OCI-LY7 (cell line): ENCODE measurements at regions not wholly inside any gene's neighbourhood (a gene's known extent, or its start where the extent isn't known, plus 50 kb on each side); places are given as distances from the start of the nearest gene placed in this dataset.

Experiments used
- BruUV-seq: library from RNA; stranded (reverse); fragments of 400-500 nt; replicated peaks from 2 replicates; lab custom pipeline; 2021; lab: Mats Ljungman, UMichigan
- CTCF ChIA-PET: fragments of 300-600 bp; sonication (Branson Sonifier 250); formaldehyde crosslinking; loops from one replicate; lab custom pipeline; 2022; ENCODE audit warnings: antibody characterized with exemption; ENCODE audit not compliant: unreplicated experiment; lab: Charles Lee
- POLR2A ChIA-PET: fragments of 300-600 bp; sonication (Branson Sonifier 250); formaldehyde crosslinking; loops from one replicate; lab custom pipeline; 2022; ENCODE audit warnings: antibody characterized with exemption; lab: Charles Lee
- DNase-seq: peaks from one replicate; pipeline ENCODE4 v3.0.0-alpha.2; 2015; ENCODE audit warnings: low spot score
- H2AFZ ChIP-seq: fragments of 200-600 bp; sonication (generic), shearing (Covaris generic); 2 replicates; pipeline ENCODE4 v1.6.1; 2014; ENCODE audit warnings: mild to moderate bottlenecking, antibody characterized with exemption, low read length, moderate library complexity
- H3K27ac ChIP-seq: fragments of 200-600 bp; sonication (generic); 2 replicates; pipeline ENCODE4 v1.5.1; 2014; ENCODE audit warnings: mixed run types, low read depth, mild to moderate bottlenecking, moderate library complexity, low read length, inconsistent platforms; ENCODE audit not compliant: poor library complexity, severe bottlenecking
- H3K36me3 ChIP-seq: fragments of 200-600 bp; sonication (generic); 2 replicates; pipeline ENCODE4 v1.6.1; 2014; ENCODE audit warnings: mild to moderate bottlenecking, antibody characterized with exemption, low read length, moderate library complexity, mixed read lengths; ENCODE audit not compliant: insufficient read depth
- H3K4me1 ChIP-seq: fragments of 200-600 bp; sonication (generic); 2 replicates; pipeline ENCODE4 v1.5.1; 2014; ENCODE audit warnings: mild to moderate bottlenecking, low read length; ENCODE audit not compliant: insufficient read depth, poor library complexity, severe bottlenecking
- H3K4me2 ChIP-seq: fragments of 200-600 bp; sonication (generic); 2 replicates; pipeline ENCODE4 v1.6.1; 2014; ENCODE audit warnings: mild to moderate bottlenecking, low read length
- H3K4me3 ChIP-seq: fragments of 200-600 bp; sonication (generic); 2 replicates; pipeline ENCODE4 v1.5.1; 2014; ENCODE audit warnings: mild to moderate bottlenecking, low read depth, low read length; ENCODE audit not compliant: poor library complexity, severe bottlenecking
- H3K79me2 ChIP-seq: fragments of 200-600 bp; sonication (generic); 2 replicates; pipeline ENCODE4 v1.6.1; 2016; ENCODE audit warnings: low read depth, mild to moderate bottlenecking, low read length, moderate library complexity, mixed read lengths; ENCODE audit not compliant: insufficient read depth
- H3K9me2 ChIP-seq: fragments of 200-600 bp; sonication (generic); 2 replicates; pipeline ENCODE4 v1.6.1; 2016; ENCODE audit warnings: mild to moderate bottlenecking, low read length, mixed read lengths; ENCODE audit not compliant: insufficient read depth
- H3K9me3 ChIP-seq: fragments of 200-600 bp; sonication (generic); 2 replicates; pipeline ENCODE4 v1.6.1; 2014; ENCODE audit warnings: mild to moderate bottlenecking, mixed run types, low read length, mixed read lengths
- H4K20me1 ChIP-seq: fragments of 200-600 bp; sonication (generic); 2 replicates; pipeline ENCODE4 v1.6.1; 2014; ENCODE audit warnings: mild to moderate bottlenecking, antibody characterized with exemption, low read length, moderate library complexity, mixed read lengths; ENCODE audit not compliant: insufficient read depth
- EZH2phosphoT487 ChIP-seq: fragments of 200-600 bp; sonication (generic); IDR thresholded peaks from 2 replicates; pipeline ENCODE4 v1.6.1; 2018; ENCODE audit warnings: low read depth, borderline replicate concordance, mild to moderate bottlenecking, mixed run types, antibody characterized with exemption, low read length, moderate library complexity, mixed read lengths
- intact Hi-C: fragments of 100-400 bp; cut with micrococcal nuclease; formaldehyde crosslinking; loops from one replicate; pipeline ENCODE4 v1.10.0; 2022; ENCODE audit not compliant: unreplicated experiment
- TF ChIP-seq, protein P1 (sequence below): fragments of 200-600 bp; sonication (generic); conservative IDR thresholded peaks from 2 replicates; pipeline ENCODE4 v1.5.1; 2014; ENCODE audit warnings: mild to moderate bottlenecking, antibody characterized with exemption, low read length, moderate library complexity, mixed read lengths

DNA sequence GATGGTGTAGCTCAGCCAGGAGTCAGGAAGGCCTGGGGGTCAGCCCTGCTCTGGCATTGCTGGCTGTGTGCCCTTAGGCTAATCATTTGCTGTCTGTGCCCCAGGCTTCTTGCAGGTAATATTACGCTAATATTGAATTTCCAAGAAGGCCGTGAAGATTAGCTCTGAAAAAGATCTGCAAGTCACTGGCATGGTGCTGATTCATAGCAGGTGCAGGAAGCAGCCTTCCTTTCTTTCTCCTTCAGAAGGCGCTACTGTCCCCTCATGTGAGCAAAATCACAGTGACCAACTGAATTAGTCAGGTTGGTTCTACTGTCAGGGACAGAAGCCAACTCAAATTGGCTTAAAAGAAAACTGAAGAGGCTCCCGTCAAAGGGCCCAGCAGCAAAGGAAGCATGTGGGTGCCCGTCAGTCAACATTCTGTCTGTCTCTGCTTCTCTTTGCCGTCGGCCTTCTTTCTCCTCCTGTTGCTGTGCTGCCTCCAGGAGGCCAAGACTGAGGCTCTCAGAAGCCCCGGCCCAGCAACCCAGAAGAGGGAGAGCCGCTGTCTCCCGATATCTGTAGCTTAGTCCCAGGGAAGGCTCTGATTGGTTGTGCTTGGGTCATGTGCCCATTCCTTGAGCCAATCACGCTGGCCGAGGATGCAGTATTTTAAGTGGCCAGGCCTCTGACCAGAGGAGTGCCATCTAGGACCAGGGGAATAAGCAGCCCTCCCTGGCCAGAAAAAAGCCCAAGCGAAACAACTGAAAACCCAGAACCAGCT, 67.8 kb upstream of the NEURL1B start:
- Histone ChIP-seq H3K36me3 (no peaks in the 10 kb centered on the region), H3K4me2 (no peak overlapping the region), H3K9me2 (no peaks in the 10 kb centered on the region), H2AFZ (no peak overlapping the region), H3K27ac (no peak overlapping the region), H3K9me3 (no peaks in the 10 kb centered on the region), H3K4me1 (no peaks in the 10 kb centered on the region), H3K4me3 (no peak overlapping the region), H3K79me2 (no peaks in the 10 kb centered on the region), H4K20me1 (no peaks in the 10 kb centered on the region)
- CTCF ChIA-PET, result no interaction called here
- intact Hi-C loops, result no loop called here
- POLR2A ChIA-PET, result interaction anchor here (0.6 kb wide), 1 partner anchor 19 kb away, joined by 3 read pairs; no protein-coding TSS in a partner anchor
- DNase-seq, result no peak
- BruUV-seq, result no TSS peak
- TF ChIP-seq, protein P1, sequence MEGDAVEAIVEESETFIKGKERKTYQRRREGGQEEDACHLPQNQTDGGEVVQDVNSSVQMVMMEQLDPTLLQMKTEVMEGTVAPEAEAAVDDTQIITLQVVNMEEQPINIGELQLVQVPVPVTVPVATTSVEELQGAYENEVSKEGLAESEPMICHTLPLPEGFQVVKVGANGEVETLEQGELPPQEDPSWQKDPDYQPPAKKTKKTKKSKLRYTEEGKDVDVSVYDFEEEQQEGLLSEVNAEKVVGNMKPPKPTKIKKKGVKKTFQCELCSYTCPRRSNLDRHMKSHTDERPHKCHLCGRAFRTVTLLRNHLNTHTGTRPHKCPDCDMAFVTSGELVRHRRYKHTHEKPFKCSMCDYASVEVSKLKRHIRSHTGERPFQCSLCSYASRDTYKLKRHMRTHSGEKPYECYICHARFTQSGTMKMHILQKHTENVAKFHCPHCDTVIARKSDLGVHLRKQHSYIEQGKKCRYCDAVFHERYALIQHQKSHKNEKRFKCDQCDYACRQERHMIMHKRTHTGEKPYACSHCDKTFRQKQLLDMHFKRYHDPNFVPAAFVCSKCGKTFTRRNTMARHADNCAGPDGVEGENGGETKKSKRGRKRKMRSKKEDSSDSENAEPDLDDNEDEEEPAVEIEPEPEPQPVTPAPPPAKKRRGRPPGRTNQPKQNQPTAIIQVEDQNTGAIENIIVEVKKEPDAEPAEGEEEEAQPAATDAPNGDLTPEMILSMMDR, result no peak
- TF ChIP-seq EZH2phosphoT487, result no peak

DNA sequence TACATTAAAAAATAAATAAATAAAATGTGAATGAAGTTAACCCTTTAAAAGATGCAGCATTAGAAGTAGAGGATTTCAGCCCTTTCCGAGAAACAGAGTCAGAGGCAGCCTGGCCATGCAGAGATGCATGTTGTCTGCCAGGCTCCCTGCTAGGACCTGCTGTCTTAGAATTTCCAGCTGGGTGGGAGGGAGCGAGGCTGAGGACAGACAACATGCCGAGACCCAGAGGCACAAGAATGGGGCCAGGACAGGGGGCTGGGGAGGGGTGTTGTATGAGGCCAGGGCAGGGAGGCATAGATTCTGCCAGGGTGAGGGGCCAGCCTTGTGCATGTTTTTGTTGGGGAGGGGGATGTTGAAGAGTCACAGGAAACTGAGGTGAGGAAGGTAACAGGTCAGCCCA, 68.6 kb upstream of the NEURL1B start:
- no peaks in the 10 kb centered on the region for H3K9me3 ChIP-seq
- intact Hi-C loops, result no loop called here
- no peaks in the 10 kb centered on the region for H3K36me3 ChIP-seq
- no peak overlapping the region for H3K27ac ChIP-seq
- H3K9me2 ChIP-seq, result no peaks in the 10 kb centered on the region
- no peak overlapping the region for H3K4me3 ChIP-seq
- no peak for TF ChIP-seq EZH2phosphoT487
- TF ChIP-seq, protein P1, result no peak
- BruUV-seq, result no TSS peak
- H3K4me1 ChIP-seq, result no peaks in the 10 kb centered on the region
- ChIA-PET POLR2A (interaction anchor here (0.6 to 1.2 kb wide), 2 partner anchors 18 to 34 kb away, joined by 3 read pairs; no protein-coding TSS in a partner anchor), CTCF (no interaction called here)
- no peak overlapping the region for H2AFZ ChIP-seq
- H3K79me2 ChIP-seq, result no peaks in the 10 kb centered on the region
- H4K20me1 ChIP-seq, result no peaks in the 10 kb centered on the region
- no peak overlapping the region for H3K4me2 ChIP-seq
- no peak for DNase-seq

DNA sequence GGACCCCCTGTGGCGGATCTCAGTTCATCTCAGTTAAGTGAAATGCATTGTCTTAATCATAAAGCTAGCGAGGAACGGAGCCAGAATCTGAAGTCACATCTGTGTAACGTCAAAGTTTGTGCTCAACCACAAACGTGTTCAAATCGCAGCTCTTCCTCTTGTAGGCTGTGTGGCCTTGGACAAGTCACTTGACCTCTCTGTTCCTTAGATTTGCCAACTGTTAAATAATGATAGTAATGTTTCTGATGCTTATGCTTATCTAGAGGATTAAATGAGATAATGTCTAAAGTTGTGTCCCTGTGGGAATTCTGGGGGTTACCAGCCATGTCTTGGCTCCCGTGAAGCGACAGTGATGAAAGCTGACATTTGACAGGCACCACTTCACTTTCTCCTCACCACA, 69.2 kb upstream of the NEURL1B start:
- BruUV-seq, result no TSS peak
- Histone ChIP-seq H3K4me3 (no peak overlapping the region), H3K4me1 (no peaks in the 10 kb centered on the region), H3K9me3 (no peaks in the 10 kb centered on the region), H3K36me3 (no peaks in the 10 kb centered on the region), H3K79me2 (no peaks in the 10 kb centered on the region), H3K9me2 (no peaks in the 10 kb centered on the region), H3K27ac (no peak overlapping the region), H2AFZ (no peak overlapping the region), H3K4me2 (no peak overlapping the region), H4K20me1 (no peaks in the 10 kb centered on the region)
- no peak for DNase-seq
- POLR2A ChIA-PET, result interaction anchor here (1.2 kb wide), 1 partner anchor 35 kb away, joined by 3 read pairs; no protein-coding TSS in a partner anchor
- CTCF ChIA-PET, result no interaction called here
- intact Hi-C loops, result no loop called here
- TF ChIP-seq, protein P1, result no peak
- TF ChIP-seq EZH2phosphoT487, result no peak
